NT2/D1 (cell line): ENCODE measurements at regions not wholly inside any gene's neighbourhood (a gene's known extent, or its start where the extent isn't known, plus 50 kb on each side); places are given as distances from the start of the nearest gene placed in this dataset.

Experiments
- SUZ12 ChIP-seq: IDR thresholded peaks from 2 replicates; pipeline ENCODE4 v1.6.1; 2011; ENCODE audit not compliant: insufficient read length, insufficient read depth; ENCODE audit errors: extremely low read depth
- YY1 ChIP-seq: IDR thresholded peaks from 2 replicates; pipeline ENCODE4 v1.6.1; 2011; ENCODE audit not compliant: insufficient read length, insufficient read depth
- ZNF274 ChIP-seq: IDR thresholded peaks from 2 replicates; pipeline ENCODE4 v1.6.1; 2011; ENCODE audit warnings: mild to moderate bottlenecking, low read depth, low read length

DNA sequence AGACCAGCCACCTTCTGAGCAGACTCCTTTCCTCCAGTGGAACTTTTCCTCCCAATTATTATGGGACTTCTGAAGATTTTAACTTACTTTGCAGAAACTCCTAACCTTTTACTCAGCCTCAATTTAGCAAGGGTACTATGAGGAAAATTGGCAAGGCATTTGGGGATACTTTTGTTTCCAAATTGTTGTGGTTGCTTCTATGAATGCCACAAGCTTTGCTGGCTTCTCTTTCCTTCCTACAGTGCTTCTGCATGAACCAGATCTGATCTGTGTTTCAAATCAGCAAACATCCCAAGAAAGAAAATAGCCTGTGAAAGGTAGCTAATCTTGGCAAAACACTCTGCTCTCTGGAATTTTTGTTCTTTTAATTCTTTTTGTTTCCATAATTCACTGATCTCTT, 57.3 kb upstream of the TAF11L2 start:
- TF ChIP-seq ZNF274 (no peak), YY1 (no peak), SUZ12 (no peak)
